ENCODE measurements at regions not wholly inside any gene's neighbourhood (a gene's known extent, or its start where the extent isn't known, plus 50 kb on each side); places are given as distances from the start of the nearest gene placed in this dataset.

- no peak overlapping the region for H3K14ac ChIP-seq (ENCODE audit: insufficient read length)
- no peak overlapping the region for H4K8ac ChIP-seq (ENCODE audit: extremely low read depth, insufficient read depth, low read length)
- no peak overlapping the region for H2BK20ac ChIP-seq (ENCODE audit: low read length)
- H3K56ac ChIP-seq (replicated peaks; ENCODE audit: insufficient read length, low read depth, low read length): no peak overlapping the region
- WGBS, 2 experiments (ENCODE audit: extremely low coverage in 1 of 2, insufficient coverage in 1 of 2, insufficient read length in 1 of 2, insufficient replicate concordance in 2 of 2, low coverage in 1 of 2, low lambda C conversion rate in 2 of 2, missing lambda C conversion rate in 1 of 2): 87% methylated on average over 16 of the region's 18 CpGs; no CpG with 5 or more reads in 1 of the 2 experiments
- no peak overlapping the region for H3K4me2 ChIP-seq (ENCODE audit: insufficient read depth in 1 of 2, low read depth in 2 of 2, low read length in 2 of 2)
- H3K79me1 ChIP-seq (ENCODE audit: low read depth, low read length): no peaks in the 10 kb centered on the region
- no peak overlapping the region for H3K4me3 ChIP-seq (ENCODE audit: extremely low read depth in 1 of 4, insufficient read depth in 2 of 4, low read depth in 3 of 4, low read length in 4 of 4)
- CTCF ChIA-PET (ENCODE audit: partially characterized antibody): no interaction called here
- H4K5ac ChIP-seq (ENCODE audit: insufficient read length, low read depth, low read length): no peak overlapping the region
- H2BK12ac ChIP-seq (ENCODE audit: low read depth, low read length): no peak overlapping the region
- FAIRE-seq: no peak
- no peaks in the 10 kb centered on the region for H3K79me2 ChIP-seq (ENCODE audit: control insufficient read depth in 1 of 2, insufficient read depth in 2 of 2, low read length in 2 of 2)
- no peaks in the 10 kb centered on the region for H3K23me2 ChIP-seq (ENCODE audit: low read depth, low read length)
- no peak overlapping the region for H3K18ac ChIP-seq (ENCODE audit: extremely low read depth, low read length)
- no peak overlapping the region for H2BK120ac ChIP-seq (replicated peaks; ENCODE audit: low read depth, low read length)
- no peak overlapping the region for H2AK5ac ChIP-seq (ENCODE audit: low read depth, low read length)
- H3K4me1 ChIP-seq (replicated peaks in 1 of 4; ENCODE audit: control insufficient read depth in 3 of 4, insufficient read depth in 4 of 4, low read length in 3 of 4): peaks cover under 1 to 7% (median 4%) of the 10 kb centered on the region in 4 experiments; a peak in 5 of 7 replicates
- no peak overlapping the region for H4K91ac ChIP-seq (replicated peaks; ENCODE audit: insufficient read length, low read length)
- DNase-seq (ENCODE audit: low read depth in 1 of 2, low spot score in 2 of 2): no peak
- H3K27ac ChIP-seq (ENCODE audit: low read depth, low read length): no peak overlapping the region
- no peaks in the 10 kb centered on the region for H3K9me3 ChIP-seq (ENCODE audit: insufficient read depth in 2 of 2, low read depth in 1 of 2, low read length in 1 of 2)
- no peaks in the 10 kb centered on the region; a peak in 1 of 7 replicates for H3K27me3 ChIP-seq (replicated peaks in 1 of 4; ENCODE audit: control insufficient read depth in 3 of 4, extremely low read depth in 1 of 4, insufficient read depth in 3 of 4, low read length in 3 of 4)
- no peak overlapping the region for H2BK15ac ChIP-seq (ENCODE audit: low read length)
- no peak overlapping the region for H3K4ac ChIP-seq (replicated peaks; ENCODE audit: insufficient read length, low read depth, low read length)
- H2BK5ac ChIP-seq (ENCODE audit: low read depth, low read length): no peak overlapping the region; the same call in 1 of the 2 replicates
- no peaks in the 10 kb centered on the region for H3K36me3 ChIP-seq (ENCODE audit: control insufficient read depth in 2 of 4, insufficient read depth in 4 of 4, low read length in 3 of 4)
- no peak overlapping the region for H3K23ac ChIP-seq (ENCODE audit: insufficient read length)
- H3K9ac ChIP-seq (replicated peaks in 1 of 4; ENCODE audit: extremely low read depth in 1 of 4, low read depth in 3 of 4, low read length in 3 of 4): no peak overlapping the region
- POLR2A ChIA-PET (ENCODE audit: partially characterized antibody): no interaction called here
- no peaks in the 10 kb centered on the region for H4K20me1 ChIP-seq (replicated peaks in 1 of 2; ENCODE audit: control insufficient read depth in 1 of 2, insufficient read depth in 2 of 2, low read length in 2 of 2)
- H2AFZ ChIP-seq (ENCODE audit: low read length): no peak overlapping the region
- no peak for TF ChIP-seq RXRA (IDR thresholded peaks at IDR 0.05; ENCODE audit: insufficient read depth, low read depth, low read length)
- TF ChIP-seq SP1 (IDR thresholded peaks at IDR 0.05; ENCODE audit: low read depth, low read length): no peak
- TF ChIP-seq HDAC6 (IDR thresholded peaks at IDR 0.05; ENCODE audit: low read depth, low read length): no peak
- TF ChIP-seq CHD1 (IDR thresholded peaks at IDR 0.05; ENCODE audit: low read depth, low read length): no peak
- no peak for TF ChIP-seq ATF2 (IDR thresholded peaks at IDR 0.05; ENCODE audit: low read length)
- no peak for TF ChIP-seq RNF2 (IDR thresholded peaks at IDR 0.05; ENCODE audit: borderline replicate concordance, low read depth, low read length, missing control alignments, poor library complexity, severe bottlenecking)
- TF ChIP-seq, protein P1, sequence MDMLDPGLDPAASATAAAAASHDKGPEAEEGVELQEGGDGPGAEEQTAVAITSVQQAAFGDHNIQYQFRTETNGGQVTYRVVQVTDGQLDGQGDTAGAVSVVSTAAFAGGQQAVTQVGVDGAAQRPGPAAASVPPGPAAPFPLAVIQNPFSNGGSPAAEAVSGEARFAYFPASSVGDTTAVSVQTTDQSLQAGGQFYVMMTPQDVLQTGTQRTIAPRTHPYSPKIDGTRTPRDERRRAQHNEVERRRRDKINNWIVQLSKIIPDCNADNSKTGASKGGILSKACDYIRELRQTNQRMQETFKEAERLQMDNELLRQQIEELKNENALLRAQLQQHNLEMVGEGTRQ (IDR thresholded peaks at IDR 0.05; ENCODE audit: low read length): no peak
- no peak for TF ChIP-seq TBP (IDR thresholded peaks at IDR 0.05; ENCODE audit: low read depth, low read length)
- no peak for TF ChIP-seq JUND (IDR thresholded peaks at IDR 0.05; ENCODE audit: low read length)
- no peak for TF ChIP-seq SAP30 (IDR thresholded peaks at IDR 0.05; ENCODE audit: insufficient read depth, insufficient replicate concordance, low read length)
- TF ChIP-seq BCL11A (IDR thresholded peaks at IDR 0.05; ENCODE audit: low read depth in 2 of 2, low read length in 2 of 2): no peak
These were observed 153.7 kb upstream of the SFSWAP start for GRCh38 chr12:131557078-131557709.

Data from H1 (cell line).